GM13976 (cell line): ENCODE measurements at regions not wholly inside any gene's neighbourhood (a gene's known extent, or its start where the extent isn't known, plus 50 kb on each side); places are given as distances from the start of the nearest gene placed in this dataset.

Experiments
- DNase-seq: peaks from one replicate; pipeline ENCODE4 v3.0.0; 2012; ENCODE audit warnings: low spot score
- CTCF ChIP-seq: IDR thresholded peaks from 2 replicates; pipeline ENCODE4 v1.5.1; 2012; ENCODE audit warnings: borderline replicate concordance, mild to moderate bottlenecking; ENCODE audit not compliant: insufficient read depth; ENCODE audit errors: extremely low read depth, missing control alignments, control extremely low read depth
- in situ Hi-C: fragments of 300-500 bp; cut with MboI; formaldehyde crosslinking; loops from one replicate; pipeline ENCODE4 v1.12.0; 2022; ENCODE audit warnings: low sequenced_read_pairs, mixed read lengths, inconsistent platforms; ENCODE audit not compliant: unreplicated experiment

GRCh38 chrX:113728937-113729336 is 854.9 kb upstream of the HTR2C start:
- in situ Hi-C loops = no loop called here

GRCh38 chrX:113726898-113727297 is 857.0 kb upstream of the HTR2C start:
- in situ Hi-C loops = no loop called here
- DNase-seq = no peak
- TF ChIP-seq CTCF = no peak

More at GRCh38 chrX:113728937-113729336, 854.9 kb upstream of the HTR2C start:
- DNase-seq = no peak
- no peak for TF ChIP-seq CTCF

- TF ChIP-seq CTCF = no peak
- DNase-seq = no peak
- in situ Hi-C loops = no loop called here
Measured at GRCh38 chrX:113726466-113726865, 857.4 kb upstream of the HTR2C start.

- no peak for DNase-seq
- no peak for TF ChIP-seq CTCF
- in situ Hi-C loops = no loop called here
Measured at GRCh38 chrX:113726009-113726408, 857.9 kb upstream of the HTR2C start.

- no peak for DNase-seq
- in situ Hi-C loops = no loop called here
- no peak for TF ChIP-seq CTCF
Measured at GRCh38 chrX:113699939-113700338, 859.3 kb upstream of the AMOT start.

- in situ Hi-C loops = no loop called here
Measured at GRCh38 chrX:113675278-113675677, 834.6 kb upstream of the AMOT start.

More at GRCh38 chrX:113675278-113675677, 834.6 kb upstream of the AMOT start:
- TF ChIP-seq CTCF = no peak
- no peak for DNase-seq
